Psoas muscle (tissue), 7 donors: ENCODE measurements at regions not wholly inside any gene's neighbourhood (a gene's known extent, or its start where the extent isn't known, plus 50 kb on each side); places are given as distances from the start of the nearest gene placed in this dataset.

Source experiments
- ATAC-seq, 4 donors: fragments of 200-7000 bp; cut with Tn5 transposase; one replicate each; pipeline ENCODE4 v1.9.1; 2020; ENCODE audit warnings: moderate library complexity in 3 of 4, mild to moderate bottlenecking in 2 of 4
- DNase-seq, 2 donors: peaks; one replicate each; pipeline ENCODE4 v3.0.0-alpha.2; 2020
- H3K27ac ChIP-seq: fragments of 200-600 bp; one replicate; pipeline ENCODE4 v1.8.0; 2022
- H3K27me3 ChIP-seq, 3 donors: fragments of 200-600 bp in 1 of 3; one replicate each; pipeline versions ENCODE4 v1.6.1 to v1.8.0; 2013 to 2022; ENCODE audit warnings: low read length in 2 of 3, mild to moderate bottlenecking in 2 of 3, moderate library complexity in 1 of 3; ENCODE audit not compliant: insufficient read depth in 3 of 3
- H3K36me3 ChIP-seq, 2 donors: fragments of 200-600 bp in 1 of 2; one replicate each; pipeline versions ENCODE4 v1.6.1 to v1.8.0; 2013 to 2022; ENCODE audit warnings: low read depth in 1 of 2, mild to moderate bottlenecking in 1 of 2, moderate library complexity in 1 of 2; ENCODE audit not compliant: insufficient read depth in 1 of 2
- H3K4me1 ChIP-seq: fragments of 200-600 bp; one replicate; pipeline ENCODE4 v1.8.0; 2022
- H3K4me3 ChIP-seq: fragments of 200-600 bp; one replicate; pipeline ENCODE4 v1.8.0; 2022; ENCODE audit warnings: mild to moderate bottlenecking
- H3K9me3 ChIP-seq: fragments of 200-600 bp; one replicate; pipeline ENCODE4 v1.8.0; 2022
- WGBS, 3 donors: extraction: QIAGEN DNeasy Blood & Tissue Kit; methylation state at CpG; one replicate each; pipeline versions ENCODE4 v1.1.6 to v1.1.7; 2013; 5-methylcytosine and 5-hydroxymethylcytosine counted together
- intact Hi-C, 2 donors: fragments of 100-400 bp; cut with DNase I; formaldehyde crosslinking; loops; one replicate each; pipeline versions ENCODE4 v1.11.0 to v1.14.2; 2022
- TF ChIP-seq, protein P1 (sequence below): fragments of 200-600 bp; IDR thresholded peaks from one replicate; pipeline ENCODE4 v1.8.0; 2022; ENCODE audit warnings: antibody characterized with exemption
- donor health status: healthy with polysubstance abuse.
- donor health status: DM: no; HTN: no; CAD: no; lungs with moderate emphysema.
- donor health status: Bipolar disorder and iron deficiency.
- donor health status: healthy.
- donor health status: DM: yes; HTN: yes; CAD: no.
- donor health status: DM: no; HTN: no; CAD: no.
- donor health status: DM: yes; HTN: yes; CAD: no.

DNA sequence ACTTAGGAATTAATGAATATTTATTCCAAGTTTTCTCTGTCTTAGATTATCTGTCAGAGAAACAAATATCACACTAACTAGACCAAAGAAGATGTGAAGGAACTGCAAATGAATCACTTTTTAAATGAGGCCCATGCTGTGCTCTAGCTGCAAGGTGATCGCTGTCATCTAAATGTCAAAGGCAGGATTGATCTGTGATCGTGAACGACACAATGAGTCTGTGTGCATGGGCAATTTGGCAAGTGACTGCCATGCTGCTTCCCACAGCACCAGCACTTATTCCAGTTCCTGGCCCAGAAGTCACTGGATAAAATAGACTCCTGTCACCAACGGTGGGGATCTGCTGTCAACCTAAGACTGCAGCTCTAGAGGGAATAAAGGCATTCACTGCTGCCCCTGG is 141.2 kb downstream of the TRIM36 start:
- WGBS, 3 donors: 53 to 63% (median 55%) methylated on average over 4 of the region's 4 CpGs
- TF ChIP-seq, protein P1, sequence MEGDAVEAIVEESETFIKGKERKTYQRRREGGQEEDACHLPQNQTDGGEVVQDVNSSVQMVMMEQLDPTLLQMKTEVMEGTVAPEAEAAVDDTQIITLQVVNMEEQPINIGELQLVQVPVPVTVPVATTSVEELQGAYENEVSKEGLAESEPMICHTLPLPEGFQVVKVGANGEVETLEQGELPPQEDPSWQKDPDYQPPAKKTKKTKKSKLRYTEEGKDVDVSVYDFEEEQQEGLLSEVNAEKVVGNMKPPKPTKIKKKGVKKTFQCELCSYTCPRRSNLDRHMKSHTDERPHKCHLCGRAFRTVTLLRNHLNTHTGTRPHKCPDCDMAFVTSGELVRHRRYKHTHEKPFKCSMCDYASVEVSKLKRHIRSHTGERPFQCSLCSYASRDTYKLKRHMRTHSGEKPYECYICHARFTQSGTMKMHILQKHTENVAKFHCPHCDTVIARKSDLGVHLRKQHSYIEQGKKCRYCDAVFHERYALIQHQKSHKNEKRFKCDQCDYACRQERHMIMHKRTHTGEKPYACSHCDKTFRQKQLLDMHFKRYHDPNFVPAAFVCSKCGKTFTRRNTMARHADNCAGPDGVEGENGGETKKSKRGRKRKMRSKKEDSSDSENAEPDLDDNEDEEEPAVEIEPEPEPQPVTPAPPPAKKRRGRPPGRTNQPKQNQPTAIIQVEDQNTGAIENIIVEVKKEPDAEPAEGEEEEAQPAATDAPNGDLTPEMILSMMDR: no peak
- Histone ChIP-seq H3K27ac (no peak overlapping the region), H3K4me1 (no peaks in the 10 kb centered on the region), H3K4me3 (no peak overlapping the region), H3K27me3 (no peaks in the 10 kb centered on the region), H3K36me3 (no peaks in the 10 kb centered on the region), H3K9me3 (no peaks in the 10 kb centered on the region)
- intact Hi-C loops: no loop called here
- no peak for DNase-seq
- no peak for ATAC-seq

DNA sequence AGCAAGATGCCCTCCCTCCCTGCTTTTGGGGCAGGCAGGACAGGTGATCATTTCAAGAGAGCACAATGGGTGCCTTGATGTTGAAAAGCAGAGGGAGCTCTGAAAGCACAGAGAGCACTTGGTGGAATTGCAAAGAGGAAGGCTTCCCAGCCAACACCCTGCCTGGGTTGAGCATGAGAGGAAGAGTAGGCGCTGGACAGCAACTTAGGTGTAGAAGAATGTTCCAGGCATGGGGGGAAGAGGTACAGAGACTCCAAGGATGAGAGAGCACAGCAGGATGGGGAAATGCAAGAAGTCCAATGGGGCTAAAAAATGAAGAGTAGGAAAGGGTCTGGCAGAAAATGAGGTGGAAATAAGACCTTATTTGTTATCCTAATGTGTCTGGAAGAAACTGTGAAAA is 144.8 kb downstream of the TRIM36 start:
- H3K27me3 ChIP-seq: no peaks in the 10 kb centered on the region
- H3K4me1 ChIP-seq: no peaks in the 10 kb centered on the region
- ATAC-seq (no peak), DNase-seq (no peak)
- H3K27ac ChIP-seq: no peak overlapping the region
- 51 to 78% (median 64%) methylated on average over 1 of the region's 1 CpG for WGBS, 3 donors
- TF ChIP-seq, protein P1: no peak
- H3K36me3 ChIP-seq: no peaks in the 10 kb centered on the region
- H3K4me3 ChIP-seq: no peak overlapping the region
- H3K9me3 ChIP-seq: no peaks in the 10 kb centered on the region
- intact Hi-C loops: no loop called here

GRCh38 chr5:115022303-115022702 is 147.4 kb downstream of the TRIM36 start:
- H3K27me3 ChIP-seq: no peaks in the 10 kb centered on the region
- intact Hi-C loops: no loop called here
- H3K4me3 ChIP-seq: no peak overlapping the region
- no peak for DNase-seq
- H3K4me1 ChIP-seq: no peaks in the 10 kb centered on the region
- no peaks in the 10 kb centered on the region for H3K9me3 ChIP-seq
- no peak for ATAC-seq
- no peak overlapping the region for H3K27ac ChIP-seq
- TF ChIP-seq, protein P1: no peak
- no peaks in the 10 kb centered on the region for H3K36me3 ChIP-seq

DNA sequence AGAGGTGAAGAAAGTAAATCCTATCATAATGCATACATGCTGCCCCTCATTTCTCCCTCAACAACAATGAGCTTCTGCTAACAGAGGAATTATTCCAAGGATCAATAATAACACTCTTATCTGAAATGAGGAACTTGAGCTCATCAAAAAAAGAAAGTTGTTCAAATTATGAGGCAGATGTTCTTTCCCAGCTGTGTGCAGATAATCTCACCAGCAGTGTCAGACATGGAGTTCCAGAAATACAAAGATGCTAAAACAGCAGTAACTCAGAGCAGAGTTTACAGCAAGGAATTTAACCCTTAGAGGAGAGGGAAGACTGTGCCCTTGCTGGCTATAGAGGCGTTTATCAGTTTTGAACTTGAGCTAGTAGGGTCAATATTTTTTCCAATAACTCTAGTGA is 153.1 kb downstream of the TRIM36 start:
- Histone ChIP-seq H3K9me3 (no peaks in the 10 kb centered on the region), H3K27me3 (no peaks in the 10 kb centered on the region), H3K4me1 (no peaks in the 10 kb centered on the region), H3K4me3 (no peak overlapping the region), H3K27ac (no peak overlapping the region), H3K36me3 (no peaks in the 10 kb centered on the region)
- 32 to 53% (median 44%) methylated on average over 1 of the region's 1 CpG for WGBS, 3 donors
- TF ChIP-seq, protein P1: no peak
- no peak for DNase-seq
- ATAC-seq: no peak
- intact Hi-C loops: no loop called here

DNA sequence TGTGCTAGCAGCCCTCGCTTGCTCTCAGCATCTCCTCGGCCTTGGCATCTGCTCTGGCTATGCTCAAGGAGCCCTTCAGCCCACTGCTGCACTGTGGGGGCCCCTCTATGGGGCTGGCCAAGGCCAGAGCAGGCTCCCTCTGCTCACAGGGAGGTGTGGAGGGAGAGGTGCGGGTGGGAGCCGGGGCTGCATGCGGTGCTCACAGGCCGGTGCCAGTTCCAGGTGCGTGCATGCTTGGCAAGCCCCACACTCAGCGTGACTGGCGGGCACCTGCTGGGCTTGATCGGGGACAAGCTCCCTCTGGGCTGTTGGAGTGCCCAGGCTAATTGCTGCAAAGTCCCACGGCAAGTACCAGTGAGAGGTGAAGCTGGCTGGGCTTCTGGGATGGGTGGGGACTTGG is 170.5 kb downstream of the TRIM36 start:
- TF ChIP-seq, protein P1: no peak
- no peaks in the 10 kb centered on the region for H3K9me3 ChIP-seq
- ATAC-seq: no peak
- no peaks in the 10 kb centered on the region for H3K4me1 ChIP-seq
- no peaks in the 10 kb centered on the region for H3K36me3 ChIP-seq
- DNase-seq: peak in 1 of 2 donors; percentile 48
- 88 to 95% (median 89%) methylated on average over 9 to 11 of the region's 11 CpGs for WGBS, 3 donors
- H3K27me3 ChIP-seq: no peaks in the 10 kb centered on the region
- H3K27ac ChIP-seq: no peak overlapping the region
- H3K4me3 ChIP-seq: no peak overlapping the region
- intact Hi-C loops: no loop called here
